ENCODE measurements at regions not wholly inside any gene's neighbourhood (a gene's known extent, or its start where the extent isn't known, plus 50 kb on each side); places are given as distances from the start of the nearest gene placed in this dataset.

GRCh38 chr12:24586293-24586692 is 362.6 kb downstream of the BCAT1 start:
- TF ChIP-seq CTCF (IDR thresholded peaks at IDR 0.05) (no peak), POLR2AphosphoS5 (IDR thresholded peaks at IDR 0.05) (no peak), POLR2A (IDR thresholded peaks at IDR 0.05) (no peak)
- DNase-seq = no peak
- Histone ChIP-seq H3K36me3 (no peaks in the 10 kb centered on the region), H3K27me3 (no peaks in the 10 kb centered on the region), H3K4me1 (no peaks in the 10 kb centered on the region), H3K27ac (no peak overlapping the region), H3K9me3 (no peaks in the 10 kb centered on the region), H3K4me3 (no peak overlapping the region)
- 95 to 98% (median 97%) methylated on average over 2 of the region's 2 CpGs for WGBS, 5 donors
- intact Hi-C loops (cut with DNase I; ENCODE audit: low total_unique reads) = no loop called here

GRCh38 chr12:24584032-24584675 is 364.7 kb downstream of the BCAT1 start:
- H3K27ac ChIP-seq = no peak overlapping the region
- WGBS, 5 donors = 89 to 93% (median 92%) methylated on average over 18 to 21 of the region's 21 CpGs
- H3K9me3 ChIP-seq = peaks cover 0 to 14% (median 5%) of the 10 kb centered on the region in 4 donors
- no peak for DNase-seq
- intact Hi-C loops (cut with DNase I; ENCODE audit: low total_unique reads) = no loop called here
- no peak for TF ChIP-seq EP300 (IDR thresholded peaks at IDR 0.05)
- no peak for TF ChIP-seq CTCF (IDR thresholded peaks at IDR 0.05)
- TF ChIP-seq POLR2AphosphoS5 (IDR thresholded peaks at IDR 0.05) = no peak
- TF ChIP-seq POLR2A (IDR thresholded peaks at IDR 0.05) = no peak
- H3K27me3 ChIP-seq = no peaks in the 10 kb centered on the region
- no peaks in the 10 kb centered on the region for H3K36me3 ChIP-seq
- H3K4me1 ChIP-seq = no peaks in the 10 kb centered on the region
- H3K4me3 ChIP-seq = no peak overlapping the region

GRCh38 chr12:24582954-24583601 is 365.8 kb downstream of the BCAT1 start:
- TF ChIP-seq EP300 (IDR thresholded peaks at IDR 0.05) (no peak), CTCF (IDR thresholded peaks at IDR 0.05) (no peak), POLR2A (IDR thresholded peaks at IDR 0.05) (no peak), POLR2AphosphoS5 (IDR thresholded peaks at IDR 0.05) (no peak)
- no peaks in the 10 kb centered on the region for H3K4me1 ChIP-seq
- intact Hi-C loops (cut with DNase I; ENCODE audit: low total_unique reads) = no loop called here
- no peak overlapping the region for H3K27ac ChIP-seq
- H3K27me3 ChIP-seq = no peaks in the 10 kb centered on the region
- no peak overlapping the region for H3K4me3 ChIP-seq
- no peak for DNase-seq
- WGBS, 5 donors = 95 to 99% (median 97%) methylated on average over 18 of the region's 18 CpGs
- no peaks in the 10 kb centered on the region for H3K36me3 ChIP-seq
- H3K9me3 ChIP-seq = peaks cover 0 to 15% (median 7%) of the 10 kb centered on the region in 4 donors

GRCh38 chr12:24574538-24574937 is 374.4 kb downstream of the BCAT1 start:
- Histone ChIP-seq H3K9me3 (peaks cover 0 to 8% (median 0%) of the 10 kb centered on the region in 4 donors), H3K27ac (no peak overlapping the region), H3K4me3 (no peak overlapping the region), H3K4me1 (no peaks in the 10 kb centered on the region), H3K27me3 (no peaks in the 10 kb centered on the region), H3K36me3 (no peaks in the 10 kb centered on the region)
- DNase-seq = no peak
- intact Hi-C loops (cut with DNase I; ENCODE audit: low total_unique reads) = no loop called here
- WGBS, 5 donors = 82 to 87% (median 86%) methylated on average over 4 of the region's 4 CpGs
- TF ChIP-seq EP300 (IDR thresholded peaks at IDR 0.05) = no peak
- no peak for TF ChIP-seq POLR2A (IDR thresholded peaks at IDR 0.05)
- TF ChIP-seq CTCF (IDR thresholded peaks at IDR 0.05) = no peak
- no peak for TF ChIP-seq POLR2AphosphoS5 (IDR thresholded peaks at IDR 0.05)

Data from stomach (tissue), 8 donors.